Urinary bladder (tissue), 4 donors: ENCODE measurements at regions not wholly inside any gene's neighbourhood (a gene's known extent, or its start where the extent isn't known, plus 50 kb on each side); places are given as distances from the start of the nearest gene placed in this dataset. TPM values are rescaled to one million over a fixed set of nuclear protein-coding genes. Genes with fewer than 3 reads are reported as not detected.
"Not testable (repeated sequence)": the region's sequence is repeated elsewhere in the genome, so short reads cannot be mapped to it uniquely, and the experiment has no call there.

ENCODE experiments used
- DNase-seq: peaks from one replicate; pipeline ENCODE4 v3.0.0-alpha.2; 2015; ENCODE audit errors: extremely low spot score
- H3K27ac ChIP-seq: one replicate; pipeline ENCODE4 v1.5.1; 2013; ENCODE audit warnings: low read depth, mild to moderate bottlenecking, moderate library complexity
- H3K36me3 ChIP-seq: one replicate; pipeline ENCODE4 v1.6.1; 2013; ENCODE audit warnings: mild to moderate bottlenecking, moderate library complexity; ENCODE audit not compliant: insufficient read depth
- H3K4me1 ChIP-seq: one replicate; pipeline ENCODE4 v1.6.1; 2013; ENCODE audit warnings: mild to moderate bottlenecking, moderate library complexity; ENCODE audit not compliant: insufficient read depth
- H3K4me3 ChIP-seq: one replicate; pipeline ENCODE4 v1.5.1; 2013; ENCODE audit warnings: low read depth, low read length
- WGBS: extraction: QIAGEN DNeasy Blood & Tissue Kit; methylation state at CpG from one replicate; pipeline ENCODE4 v1.1.7; 2013; 5-methylcytosine and 5-hydroxymethylcytosine counted together
- small RNA-seq: library from RNA; depleted of rRNA; stranded (forward); fragments of <200 nt; gene quantifications from one replicate; pipeline ENCODE3, GENCODE V24; 2014
- donor health status: healthy with polysubstance abuse.
- donor health status: healthy.

DNA sequence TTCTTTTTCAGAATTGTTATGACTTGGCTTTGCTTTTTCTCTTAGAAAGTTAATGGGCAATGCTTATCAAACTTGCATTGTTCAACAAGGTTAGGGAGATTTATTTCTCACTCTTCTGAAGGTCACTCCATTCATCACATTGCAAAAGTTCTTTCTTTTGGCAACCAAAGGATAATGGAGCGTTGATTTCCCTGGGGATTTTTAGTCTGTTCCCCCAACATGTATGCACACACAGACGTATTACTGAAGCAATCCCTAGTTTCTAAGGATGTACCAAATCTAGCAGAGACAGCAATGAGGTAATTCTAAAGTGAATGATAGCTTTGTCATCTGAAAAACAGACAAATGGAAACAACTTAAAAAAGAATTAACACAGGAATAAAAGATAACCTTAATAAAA lies 349.1 kb downstream of the NYAP2 start:
- H3K4me3 ChIP-seq, result no peak overlapping the region
- no peak for DNase-seq
- H3K36me3 ChIP-seq, result no peaks in the 10 kb centered on the region
- 78% methylated on average over 2 of the region's 2 CpGs for WGBS
- H3K27ac ChIP-seq, result no peak overlapping the region
- no peaks in the 10 kb centered on the region for H3K4me1 ChIP-seq

DNA sequence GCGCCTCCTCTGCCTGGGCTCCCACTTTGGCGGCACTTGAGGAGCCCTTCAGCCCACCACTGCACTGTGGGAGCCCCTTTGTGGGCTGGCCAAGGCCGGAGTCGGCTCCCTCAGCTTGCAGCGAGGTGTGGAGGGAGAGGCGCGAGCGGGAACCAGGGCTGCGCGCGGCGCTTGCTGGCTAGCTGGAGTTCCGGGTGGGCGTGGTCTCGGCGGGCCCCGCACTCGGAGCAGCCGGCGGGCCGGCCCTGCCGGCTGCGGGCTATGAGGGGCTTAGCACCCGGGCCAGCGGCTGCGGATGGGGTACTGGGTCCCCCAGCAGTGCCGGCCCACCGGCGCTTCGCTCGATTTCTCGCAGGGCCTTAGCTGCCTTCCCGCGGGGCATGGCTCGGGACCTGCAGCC lies 344.5 kb downstream of the NYAP2 start:
- H3K4me3 ChIP-seq, H3K36me3 ChIP-seq, H3K27ac ChIP-seq, DNase-seq, H3K4me1 ChIP-seq: not testable (repeated sequence)
- 97% methylated on average over 35 of the region's 35 CpGs for WGBS

DNA sequence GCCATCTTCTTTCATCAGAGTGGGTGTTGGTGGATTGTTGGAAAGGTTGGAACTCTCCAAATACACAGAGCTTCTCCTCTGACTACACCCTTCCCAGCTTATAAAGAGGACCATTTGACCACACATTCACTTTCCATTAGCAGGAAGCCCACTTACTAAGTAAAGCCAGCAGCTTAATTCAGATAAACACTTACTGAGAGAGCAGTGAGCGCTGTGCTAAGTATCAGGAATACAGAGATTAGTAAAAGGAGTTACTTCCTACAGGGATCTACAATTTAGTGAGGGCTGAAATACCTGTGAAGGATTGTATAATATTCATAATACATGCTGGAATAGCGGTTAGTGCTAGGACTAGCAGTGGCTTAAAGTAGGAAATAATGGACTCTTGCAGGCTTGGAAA lies 343.0 kb downstream of the NYAP2 start:
- Histone ChIP-seq H3K36me3 (no peaks in the 10 kb centered on the region), H3K27ac (no peak overlapping the region)
- WGBS, result 85% methylated on average over 2 of the region's 2 CpGs

DNA sequence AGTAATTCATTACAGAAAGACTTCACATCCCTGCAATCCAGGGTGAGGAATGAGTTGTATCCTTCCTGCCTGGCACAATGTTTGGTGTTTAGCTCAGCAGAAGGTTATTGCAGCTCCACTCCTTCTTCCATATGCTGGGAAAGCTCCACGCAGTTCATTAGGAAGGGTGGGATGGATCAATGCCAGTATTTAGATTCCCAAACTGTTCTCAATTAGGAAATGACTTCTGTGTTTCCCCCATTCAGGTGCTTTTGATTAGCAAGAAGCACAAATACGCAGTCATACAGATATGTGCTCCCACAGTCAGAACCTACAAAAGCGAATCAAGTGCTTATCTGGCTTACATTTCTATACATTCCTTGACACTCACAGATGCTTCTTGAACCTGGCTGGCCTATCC lies 340.6 kb downstream of the NYAP2 start:
- no peak overlapping the region for H3K4me3 ChIP-seq
- no peak overlapping the region for H3K27ac ChIP-seq
- no peaks in the 10 kb centered on the region for H3K36me3 ChIP-seq
- no peak for DNase-seq
- 90% methylated on average over 3 of the region's 3 CpGs for WGBS
- peaks cover 2% of the 10 kb centered on the region for H3K4me1 ChIP-seq

More for the DNA sequence above, 343.0 kb downstream of the NYAP2 start:
- no peak for DNase-seq
- Histone ChIP-seq H3K4me3 (no peak overlapping the region), H3K4me1 (peaks cover 2% of the 10 kb centered on the region)

DNA sequence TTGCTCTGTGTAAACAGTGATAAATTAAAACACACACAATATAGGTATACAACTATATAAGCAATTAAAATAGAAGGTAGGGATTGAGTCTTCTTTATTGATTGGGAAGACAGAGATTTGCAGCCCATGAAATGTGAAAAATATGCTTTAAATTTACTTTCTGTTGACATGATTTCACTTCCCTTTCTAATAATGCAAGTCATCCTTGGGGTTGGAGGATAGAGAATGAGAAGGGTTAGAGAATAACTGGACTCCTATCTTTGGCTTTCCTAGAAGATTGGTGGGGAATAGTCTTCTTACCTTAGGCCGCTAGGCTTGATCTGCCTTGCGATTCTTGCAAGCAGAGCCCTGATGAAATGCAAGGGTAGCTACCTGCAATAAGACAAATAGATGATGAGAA lies 339.8 kb downstream of the NYAP2 start:
- Histone ChIP-seq H3K4me1 (peaks cover 2% of the 10 kb centered on the region), H3K27ac (no peak overlapping the region), H3K4me3 (no peak overlapping the region), H3K36me3 (no peaks in the 10 kb centered on the region)
- no peak for DNase-seq
- WGBS, result over 99% methylated on average over 2 of the region's 2 CpGs

DNA sequence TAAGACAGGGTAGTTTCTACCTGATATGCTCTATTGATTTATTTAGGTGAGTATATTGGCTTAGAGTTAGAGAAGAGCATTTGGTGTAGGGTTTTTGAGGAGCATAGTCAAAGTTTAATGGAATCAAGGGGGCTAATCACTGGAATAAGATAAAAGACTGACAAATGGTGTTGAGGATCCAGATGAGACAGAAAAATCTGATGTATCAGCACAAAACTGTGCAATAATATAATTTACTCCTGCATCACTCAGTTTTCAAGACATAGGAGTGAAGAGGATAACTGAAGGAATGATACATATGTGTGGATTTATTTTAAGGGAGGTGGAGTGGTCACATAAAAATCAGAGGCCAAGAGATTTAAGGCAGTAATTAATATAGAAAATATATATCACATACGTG lies 339.2 kb downstream of the NYAP2 start:
- Histone ChIP-seq H3K36me3 (no peaks in the 10 kb centered on the region), H3K27ac (no peak overlapping the region), H3K4me3 (no peak overlapping the region), H3K4me1 (peaks cover 2% of the 10 kb centered on the region)
- no peak for DNase-seq
- WGBS, result 94% methylated on average over 1 of the region's 1 CpG

DNA sequence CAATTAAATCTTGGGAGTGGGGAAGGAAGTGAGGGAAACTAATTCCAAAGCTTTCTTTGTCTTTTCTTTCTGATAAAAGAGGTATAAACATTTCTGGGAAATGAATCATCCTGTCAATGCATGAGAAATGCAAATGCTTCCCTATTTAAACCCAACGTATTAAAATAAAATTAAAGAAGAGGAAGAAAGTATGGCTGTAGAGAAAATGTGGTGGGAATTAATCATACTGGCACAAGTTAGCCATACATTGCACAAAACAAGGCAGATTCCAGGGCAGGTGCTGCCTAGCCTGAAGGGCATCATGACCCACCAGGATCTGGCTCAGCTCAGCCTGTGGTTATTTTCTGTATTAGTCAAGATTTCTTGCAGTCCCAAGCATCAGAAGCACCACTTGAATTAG lies 338.0 kb downstream of the NYAP2 start:
- DNase-seq, result no peak
- Histone ChIP-seq H3K4me1 (peaks cover 2% of the 10 kb centered on the region), H3K36me3 (no peaks in the 10 kb centered on the region), H3K4me3 (no peak overlapping the region), H3K27ac (no peak overlapping the region)
- WGBS, result 43% methylated on average over 1 of the region's 1 CpG

DNA sequence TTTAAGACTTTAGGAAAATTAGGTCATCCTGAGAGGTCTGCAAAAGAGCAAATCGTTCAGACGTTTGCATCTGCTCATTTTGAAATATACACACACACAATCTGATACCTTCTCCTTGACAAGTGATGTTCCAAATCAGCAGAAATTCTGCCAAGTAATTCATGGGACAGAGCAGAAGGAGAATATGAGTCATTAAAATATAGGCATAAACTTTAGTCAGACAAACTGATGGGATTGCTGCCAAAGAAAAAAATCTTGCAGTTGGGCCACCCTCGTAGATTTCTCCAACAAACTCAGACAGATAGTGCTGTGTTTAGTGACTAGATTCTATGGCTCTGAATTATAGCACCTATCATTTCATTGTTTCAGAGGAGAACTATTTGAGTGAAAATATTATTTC lies 336.3 kb downstream of the NYAP2 start:
- Histone ChIP-seq H3K36me3 (no peaks in the 10 kb centered on the region), H3K4me1 (peaks cover 1% of the 10 kb centered on the region), H3K4me3 (no peak overlapping the region), H3K27ac (no peak overlapping the region)
- WGBS, result 17% methylated on average over 3 of the region's 3 CpGs
- peak; percentile 46 for DNase-seq

DNA sequence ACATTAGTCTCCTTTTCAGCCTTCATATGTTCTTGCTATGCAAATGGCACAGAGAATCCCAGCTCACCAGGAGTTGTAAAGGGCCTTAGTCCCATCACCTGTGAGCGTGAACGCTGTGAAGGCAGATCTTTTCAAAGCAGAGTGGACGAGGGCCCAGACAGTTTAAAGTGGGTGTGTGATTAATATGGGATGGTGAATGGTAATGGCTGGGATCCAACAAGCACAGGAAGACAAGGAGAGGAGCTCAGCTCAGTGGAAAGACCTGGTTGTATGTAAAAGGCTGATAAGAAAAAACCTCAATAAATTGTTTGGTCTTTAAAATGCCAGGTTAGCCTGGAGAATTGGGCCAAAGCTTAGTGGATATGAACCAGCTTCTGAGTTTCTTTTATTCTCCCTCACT lies 326.2 kb downstream of the NYAP2 start:
- no peaks in the 10 kb centered on the region for H3K36me3 ChIP-seq
- H3K27ac ChIP-seq, result no peak overlapping the region
- no peak for DNase-seq
- H3K4me3 ChIP-seq, result no peak overlapping the region
- H3K4me1 ChIP-seq, result no peaks in the 10 kb centered on the region
- 53% methylated on average over 3 of the region's 3 CpGs for WGBS

Small RNAs in the stretch of these regions (small RNA-seq; reads per million reads assigned to genes)
- gene AC068138.1 (not detected), gene MIR5702 (not detected)
